Islet of Langerhans (tissue), 1 donor: ENCODE measurements at regions not wholly inside any gene's neighbourhood (a gene's known extent, or its start where the extent isn't known, plus 50 kb on each side); places are given as distances from the start of the nearest gene placed in this dataset.
"Not testable (repeated sequence)": the region's sequence is repeated elsewhere in the genome, so short reads cannot be mapped to it uniquely, and the experiment has no call there.

Source experiments
- FAIRE-seq: peaks from one replicate; lab custom pipeline; 2011; peaks lifted over from hg19 to GRCh38; lab: Jason Lieb, UNC

DNA sequence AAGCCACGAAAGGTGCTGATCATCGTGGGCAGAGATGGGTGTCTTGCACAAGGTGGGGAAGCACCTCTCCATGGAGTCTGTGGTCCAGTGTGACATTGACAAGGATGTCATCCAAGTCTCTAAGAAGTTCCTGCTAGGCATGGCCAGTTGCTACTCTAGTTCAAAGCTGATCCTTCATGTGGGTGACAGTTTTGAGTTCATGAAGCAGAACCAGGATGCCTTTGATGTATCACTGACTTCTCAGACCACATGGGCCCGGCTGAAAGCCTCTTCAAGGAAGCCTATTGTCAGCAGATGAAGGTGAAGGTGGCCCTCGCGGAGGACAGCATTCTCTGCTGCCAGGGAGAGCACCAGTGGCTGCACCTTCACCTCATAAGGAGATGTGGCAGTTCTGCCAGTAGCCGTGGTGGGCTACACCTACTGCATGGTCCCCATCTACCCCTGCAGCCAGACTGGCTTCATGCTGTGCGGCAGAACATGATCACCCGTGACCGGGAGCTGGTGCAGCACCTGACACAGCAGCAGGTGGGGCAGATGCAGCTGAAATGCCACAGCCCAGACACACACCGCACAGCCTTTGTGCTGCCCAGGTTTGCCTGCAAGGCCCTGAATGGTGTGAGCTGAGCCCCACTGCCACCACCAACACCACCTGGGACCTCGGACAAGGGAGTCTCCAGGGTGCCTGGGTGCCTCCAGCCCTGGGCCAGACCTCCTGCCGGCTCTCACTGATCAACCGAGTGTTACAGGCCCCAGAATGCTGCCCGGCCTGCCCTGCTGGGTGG, 75.0 kb upstream of the SULF2 start:
- FAIRE-seq, result no peak

- no peak for FAIRE-seq
These were observed 74.0 kb upstream of the SULF2 start for GRCh38 chr20:47859278-47859677.

GRCh38 chr20:47857569-47858464, 72.5 kb upstream of the SULF2 start:
- FAIRE-seq, result no peak

GRCh38 chr20:47857187-47857568, 71.9 kb upstream of the SULF2 start:
- FAIRE-seq, result no peak

- FAIRE-seq, result no peak
These were observed 70.5 kb upstream of the SULF2 start for GRCh38 chr20:47855799-47856198.

GRCh38 chr20:47854687-47855212, 69.5 kb upstream of the SULF2 start:
- no peak for FAIRE-seq

DNA sequence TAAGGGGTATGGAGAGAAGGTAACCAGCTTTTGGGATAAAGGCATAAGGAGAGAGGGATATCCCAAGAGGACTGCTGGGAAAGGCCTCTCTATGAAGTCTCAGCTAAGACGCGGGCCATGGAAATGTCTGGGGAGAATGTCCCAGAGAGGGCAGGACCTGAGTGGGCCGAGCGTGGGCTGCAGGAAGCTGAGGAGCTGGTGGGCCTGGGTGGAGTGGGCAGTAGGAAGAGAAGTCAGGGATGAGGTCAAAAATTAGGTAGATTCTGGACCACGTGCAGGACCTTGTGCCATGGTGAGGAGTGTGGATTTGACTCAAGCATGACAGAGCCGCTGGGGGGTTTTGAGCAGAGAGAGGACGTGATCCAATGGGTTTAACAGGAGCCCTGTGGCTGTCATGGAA, 66.5 kb upstream of the SULF2 start:
- FAIRE-seq, result no peak

DNA sequence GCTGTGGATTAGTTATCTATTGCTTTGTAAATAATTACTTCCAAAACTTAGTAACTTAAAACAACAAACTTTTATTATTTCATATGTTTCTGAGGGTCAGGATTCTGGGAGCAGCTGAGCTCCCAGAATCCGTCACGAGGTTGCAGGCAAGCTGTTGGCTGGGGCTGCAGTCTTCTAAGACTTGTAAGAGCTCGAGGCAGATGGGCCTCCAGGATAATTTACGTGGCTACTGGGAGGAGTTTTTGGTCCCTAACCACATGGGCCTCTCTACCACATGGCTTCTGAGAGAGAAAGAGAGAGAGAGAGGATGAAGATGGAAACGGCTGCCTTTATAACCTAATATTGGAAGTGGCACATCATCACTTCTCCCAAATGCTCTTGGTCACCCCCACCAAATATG, 64.9 kb upstream of the SULF2 start:
- no peak for FAIRE-seq

GRCh38 chr20:47849596-47849995, 64.3 kb upstream of the SULF2 start:
- no peak for FAIRE-seq

- no peak for FAIRE-seq
These were observed 63.7 kb upstream of the SULF2 start for GRCh38 chr20:47849006-47849405.

DNA sequence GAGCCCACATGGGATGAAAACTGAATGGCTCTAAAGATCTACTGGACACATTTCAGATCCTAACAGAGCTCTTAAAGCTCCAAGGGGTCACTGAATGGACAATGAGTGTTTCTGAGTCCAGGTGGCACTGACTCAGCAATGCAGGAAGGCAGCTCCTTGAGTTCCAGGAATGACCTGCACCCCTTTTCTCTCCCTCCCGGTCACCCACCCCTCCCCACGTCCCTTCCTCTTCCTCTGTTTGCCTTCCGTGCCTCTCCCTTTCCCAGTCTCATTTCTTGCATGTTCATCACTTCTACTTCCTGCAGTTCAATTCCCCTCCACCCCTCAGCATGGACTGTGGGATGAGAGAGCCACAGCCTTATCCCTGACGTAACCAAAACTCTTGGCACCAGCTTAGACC, 63.3 kb upstream of the SULF2 start:
- FAIRE-seq, result not testable (repeated sequence)

DNA sequence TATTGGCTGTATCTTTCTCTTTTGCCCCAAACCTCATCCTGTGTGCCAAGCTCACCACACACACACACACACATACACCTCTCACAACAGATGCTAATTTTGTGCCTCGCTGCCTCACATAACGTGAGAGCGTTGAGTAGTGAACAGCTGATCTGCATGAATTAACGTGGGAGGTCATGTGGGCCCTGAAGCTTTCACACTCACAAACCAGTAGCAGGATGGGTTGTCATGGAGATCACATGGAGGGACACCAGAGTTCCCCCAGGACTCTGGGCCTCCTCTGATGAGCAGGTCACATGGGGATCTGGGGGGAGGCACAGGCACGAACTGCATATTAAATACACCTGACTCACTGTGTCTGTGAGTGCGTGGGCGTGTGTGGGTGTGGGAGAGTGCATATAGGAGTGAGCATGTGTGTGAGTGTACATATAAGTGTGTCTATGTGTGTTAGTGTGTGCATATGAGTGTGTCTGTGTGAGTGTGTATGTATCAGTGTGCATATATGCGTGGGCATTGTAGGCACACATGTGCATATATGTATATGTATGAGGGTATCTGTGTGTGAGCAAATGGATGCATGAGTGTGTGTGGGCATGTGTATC, 62.7 kb upstream of the SULF2 start:
- FAIRE-seq, result no peak

DNA sequence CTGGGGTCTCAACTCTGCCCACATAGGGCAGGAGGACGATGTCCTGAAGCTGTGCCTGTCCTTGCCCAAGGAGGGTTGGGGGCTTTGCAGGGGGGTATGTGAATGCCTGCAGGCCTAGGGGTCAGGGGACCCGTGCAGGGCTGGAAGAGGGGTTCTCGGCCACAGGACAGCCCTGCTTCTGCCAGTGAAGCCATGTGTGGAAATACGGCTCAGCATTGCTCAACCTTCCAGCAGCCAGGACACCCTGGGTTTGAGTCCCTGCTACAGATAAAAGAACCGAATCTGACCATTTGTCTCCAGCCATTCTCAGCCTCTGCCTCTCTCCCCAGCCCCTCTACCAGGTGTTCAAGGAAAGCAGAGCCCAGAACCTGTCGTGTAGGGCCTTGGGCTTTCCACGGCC, 61.9 kb upstream of the SULF2 start:
- FAIRE-seq, result not testable (repeated sequence)

GRCh38 chr20:47846651-47847050, 61.4 kb upstream of the SULF2 start:
- FAIRE-seq, result not testable (repeated sequence)

DNA sequence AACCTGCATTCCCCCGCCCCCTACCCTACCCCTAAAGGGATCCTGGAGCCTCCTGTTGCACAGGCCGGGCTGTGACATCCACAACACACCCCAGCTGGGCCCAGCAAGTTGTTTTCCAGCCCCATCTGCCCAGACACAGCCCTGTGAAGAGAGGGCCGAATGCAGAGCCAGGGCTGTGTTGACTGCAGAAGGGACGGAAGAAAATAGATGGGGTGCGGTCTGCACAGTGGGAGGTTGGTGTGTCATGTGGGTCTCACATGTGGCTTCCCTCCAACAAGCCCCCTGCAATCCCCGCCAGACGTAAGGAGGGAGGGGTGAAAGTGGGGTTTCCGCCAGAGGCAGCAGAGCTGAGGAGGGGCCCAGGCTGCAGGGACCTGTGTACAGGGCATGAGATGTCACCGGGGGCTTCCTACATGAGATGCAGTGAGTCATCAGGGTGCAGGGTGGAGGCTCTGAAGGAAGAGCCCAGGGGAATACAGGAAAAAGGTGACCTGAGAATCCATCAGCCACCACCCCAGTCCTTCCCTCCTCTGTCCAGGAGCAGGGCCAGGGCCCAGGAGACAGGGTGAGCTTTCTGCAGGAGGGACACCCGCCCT, 60.2 kb upstream of the SULF2 start:
- FAIRE-seq, result not testable (repeated sequence)

- FAIRE-seq, result not testable (repeated sequence)
These were observed 59.3 kb upstream of the SULF2 start for GRCh38 chr20:47844568-47844906.

DNA sequence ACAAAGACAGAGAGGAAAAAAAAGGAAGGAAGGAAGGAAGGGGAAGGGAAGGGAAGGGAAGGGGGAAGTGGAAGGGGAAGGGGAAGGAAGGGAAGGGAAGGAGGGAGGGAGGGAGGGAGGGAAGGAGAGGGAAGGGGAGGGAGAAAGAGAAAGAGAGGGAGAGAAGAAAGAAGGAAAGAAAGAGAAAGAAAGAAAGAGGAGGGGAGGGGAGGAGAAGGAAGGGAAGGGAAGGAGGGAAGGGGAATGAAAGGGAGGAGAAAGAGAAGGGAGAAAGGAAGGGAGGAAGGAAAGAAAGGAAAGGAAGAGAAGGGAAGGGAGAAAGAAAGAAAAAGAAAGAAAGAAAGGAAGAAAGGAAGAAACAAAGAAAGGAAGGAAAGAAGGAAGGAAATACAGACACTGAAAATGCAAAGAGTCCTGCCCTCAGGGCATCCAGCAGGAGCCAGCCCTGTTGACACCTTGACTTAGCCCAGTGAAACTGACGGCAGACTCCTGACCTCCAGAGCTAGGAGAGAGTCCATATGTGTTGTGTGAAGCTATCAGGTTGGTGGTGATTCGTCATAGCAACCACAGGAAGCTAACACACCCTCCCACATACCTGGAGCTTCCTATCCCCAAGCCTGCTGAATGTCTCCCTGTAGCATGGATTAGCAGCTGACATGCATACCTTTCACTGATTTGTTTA, 58.7 kb upstream of the SULF2 start:
- no peak for FAIRE-seq

- FAIRE-seq, result not testable (repeated sequence)
These were observed 57.7 kb upstream of the SULF2 start for GRCh38 chr20:47842950-47843349.

- FAIRE-seq, result not testable (repeated sequence)
These were observed 56.7 kb upstream of the SULF2 start for GRCh38 chr20:47842004-47842403.

- FAIRE-seq, result not testable (repeated sequence)
These were observed 51.1 kb upstream of the SULF2 start for GRCh38 chr20:47836256-47836817.
